ENCODE measurements at regions not wholly inside any gene's neighbourhood (a gene's known extent, or its start where the extent isn't known, plus 50 kb on each side); places are given as distances from the start of the nearest gene placed in this dataset.

DNA sequence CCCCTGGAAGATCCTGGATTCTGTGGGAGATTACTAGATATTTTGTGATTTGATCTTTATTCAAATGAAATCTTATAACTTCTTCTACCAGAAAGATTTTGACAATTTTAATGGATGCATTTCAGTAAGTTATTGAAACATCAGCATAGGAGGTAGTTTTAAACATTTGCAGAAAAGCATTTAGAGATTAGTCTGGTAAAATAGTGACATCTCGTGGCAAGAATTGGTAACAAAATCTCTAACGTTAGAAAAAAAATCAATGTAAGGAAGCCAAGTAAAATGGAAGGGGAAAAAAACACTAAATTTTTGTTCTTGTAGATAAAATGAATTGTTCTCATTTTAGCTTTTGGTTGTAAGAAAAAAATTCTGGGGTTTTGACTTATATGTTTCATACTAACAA lies 73.3 kb downstream of the TASL start:
- DNase-seq (ENCODE audit: low spot score), result peak; percentile 48

- no peak for DNase-seq (ENCODE audit: low spot score)
Measured at GRCh38 chrX:30495468-30495867, 82.1 kb downstream of the TASL start.

GRCh38 chrX:30493348-30493747 lies 84.2 kb downstream of the TASL start:
- no peak for DNase-seq (ENCODE audit: low spot score)

DNA sequence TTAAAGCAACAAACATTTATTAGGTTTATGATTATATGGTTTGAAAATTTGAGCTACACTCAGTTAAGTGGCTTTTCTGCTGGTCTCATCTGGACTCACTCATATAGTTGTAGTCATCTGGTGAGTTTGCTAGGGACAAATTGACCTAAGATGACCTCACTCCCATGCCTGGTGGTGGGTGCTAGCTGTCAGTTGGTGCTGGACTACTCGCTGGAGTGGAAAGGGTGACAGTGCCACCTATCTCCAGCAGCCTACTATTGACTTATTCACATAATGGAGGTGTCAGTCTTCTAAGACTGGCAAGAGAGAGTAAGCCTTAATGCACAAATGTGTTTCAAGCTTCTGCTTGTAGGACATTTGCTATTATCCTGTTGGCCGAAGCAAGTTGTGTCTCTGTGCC lies 88.2 kb downstream of the TASL start:
- peak; percentile 6 for DNase-seq (ENCODE audit: low spot score)

GRCh38 chrX:30488092-30488491 lies 89.5 kb downstream of the TASL start:
- peak; percentile 29 for DNase-seq (ENCODE audit: low spot score)

- DNase-seq (ENCODE audit: low spot score), result no peak
Measured at GRCh38 chrX:30483996-30484395, 93.6 kb downstream of the TASL start.

- no peak for DNase-seq (ENCODE audit: low spot score)
Measured at GRCh38 chrX:30468471-30468870, 109.1 kb downstream of the TASL start.
